Gastroesophageal sphincter (tissue), 4 donors: ENCODE measurements at regions not wholly inside any gene's neighbourhood (a gene's known extent, or its start where the extent isn't known, plus 50 kb on each side); places are given as distances from the start of the nearest gene placed in this dataset.
"Not testable (repeated sequence)": the region's sequence is repeated elsewhere in the genome, so short reads cannot be mapped to it uniquely, and the experiment has no call there.

Experiments used
- ATAC-seq: fragments of 150-250 bp; one replicate; pipeline ENCODE4 v1.9.1; 2016; ENCODE audit warnings: mild to moderate bottlenecking, moderate library complexity
- H3K27ac ChIP-seq, 4 donors: fragments of 200-600 bp; sonication (generic) in 3 of 4; 1 replicate in 3 of 4; 2 replicates in 1 of 4; pipeline ENCODE4 v1.5.1; 2016 to 2019
- H3K27me3 ChIP-seq: fragments of 200-600 bp; sonication (generic); one replicate; pipeline ENCODE4 v1.5.1; 2019
- H3K36me3 ChIP-seq, 2 donors: fragments of 200-600 bp; sonication (generic); one replicate each; pipeline ENCODE4 v1.5.1; 2019; ENCODE audit warnings: control low read depth in 1 of 2
- H3K4me1 ChIP-seq, 3 donors: fragments of 200-600 bp; sonication (generic); 1 replicate in 2 of 3; 2 replicates in 1 of 3; pipeline ENCODE4 v1.5.1; 2016 to 2019; ENCODE audit warnings: control low read depth in 2 of 3
- H3K4me3 ChIP-seq, 2 donors: fragments of 200-600 bp; sonication (generic); one replicate each; pipeline ENCODE4 v1.5.1; 2019; ENCODE audit warnings: mild to moderate bottlenecking in 1 of 2, moderate library complexity in 1 of 2
- H3K9me3 ChIP-seq, 3 donors: fragments of 200-600 bp; sonication (generic); one replicate each; pipeline ENCODE4 v1.5.1; 2017 to 2019; ENCODE audit warnings: control low read depth in 2 of 3
- EP300 ChIP-seq: sonication (generic); formaldehyde crosslinking; IDR thresholded peaks from one replicate; pipeline ENCODE4 v1.6.1; 2017; ENCODE audit warnings: antibody characterized with exemption, mild to moderate bottlenecking
- POLR2A ChIP-seq, 2 donors: fragments of 450-650 bp; IDR thresholded peaks; one replicate each; pipeline ENCODE4 v1.6.1; 2017; ENCODE audit warnings: antibody characterized with exemption in 2 of 2, mild to moderate bottlenecking in 2 of 2, moderate library complexity in 1 of 2
- POLR2AphosphoS5 ChIP-seq: sonication (generic); formaldehyde crosslinking; IDR thresholded peaks from one replicate; pipeline ENCODE4 v1.6.1; 2017; ENCODE audit warnings: antibody characterized with exemption
- WGBS, 2 donors: methylation state at CpG; one replicate each; pipeline ENCODE4 v1.1.5; 2018; ENCODE audit warnings: low coverage in 1 of 2; 5-methylcytosine and 5-hydroxymethylcytosine counted together
- TF ChIP-seq, protein P1 (sequence below), 4 experiments: fragments of 200-600 bp in 2 of 4; fragments of 450-650 bp in 2 of 4; sonication (generic) in 1 of 4; IDR thresholded peaks; one replicate each; pipeline ENCODE4 v1.5.1; 2017 to 2019; ENCODE audit warnings: antibody characterized with exemption in 4 of 4, mild to moderate bottlenecking in 2 of 4, moderate library complexity in 2 of 4

DNA sequence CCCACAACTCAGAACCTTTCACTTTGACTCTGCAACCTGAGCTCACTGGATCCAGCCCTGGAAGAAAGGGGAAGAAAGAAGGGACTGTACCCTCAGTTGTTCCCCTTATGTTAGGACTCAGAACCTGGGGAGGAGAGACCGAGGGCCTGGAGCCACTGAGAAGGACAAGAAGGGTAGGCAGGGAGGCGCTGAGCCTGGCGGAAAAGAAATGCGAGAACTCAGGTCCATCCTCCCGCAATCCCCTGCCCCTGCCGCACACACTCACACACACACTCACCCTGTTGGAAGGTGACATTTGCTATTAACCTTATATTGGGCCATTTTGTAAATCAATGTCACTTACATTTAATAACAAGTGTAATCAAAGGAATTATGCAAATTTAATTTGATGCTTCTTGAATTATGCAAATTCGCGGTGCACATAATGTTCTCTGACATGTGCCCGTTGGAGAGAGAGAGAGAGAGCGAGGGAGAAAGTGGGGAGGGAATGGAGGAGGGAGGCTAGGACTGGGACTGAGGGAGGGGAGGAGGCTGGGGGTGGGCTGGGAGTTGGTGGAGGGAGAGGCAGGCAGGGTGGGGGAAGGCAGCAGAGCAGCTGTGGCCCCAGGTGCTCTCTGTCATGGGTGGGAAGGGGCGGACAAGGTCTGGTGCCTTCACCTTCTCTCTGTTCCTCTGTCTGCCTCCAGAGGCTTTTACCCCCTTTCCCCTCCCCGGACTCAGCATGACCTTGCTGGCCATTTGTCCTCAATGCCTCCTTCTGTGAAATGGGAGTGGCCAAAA lies 99.6 kb upstream of the PAX2 start:
- no peak for ATAC-seq
- Histone ChIP-seq H3K4me3 (no peak overlapping the region), H3K9me3 (no peaks in the 10 kb centered on the region), H3K27me3 (peaks cover 98% of the 10 kb centered on the region), H3K27ac (no peak overlapping the region), H3K4me1 (no peaks in the 10 kb centered on the region), H3K36me3 (no peaks in the 10 kb centered on the region)
- 19 to 31% methylated on average over 10 to 11 of the region's 12 CpGs for WGBS, 2 donors
- no peak for TF ChIP-seq EP300
- TF ChIP-seq POLR2AphosphoS5, result no peak
- TF ChIP-seq POLR2A (IDR thresholded peaks at IDR 0.05), result no peak
- TF ChIP-seq, protein P1, sequence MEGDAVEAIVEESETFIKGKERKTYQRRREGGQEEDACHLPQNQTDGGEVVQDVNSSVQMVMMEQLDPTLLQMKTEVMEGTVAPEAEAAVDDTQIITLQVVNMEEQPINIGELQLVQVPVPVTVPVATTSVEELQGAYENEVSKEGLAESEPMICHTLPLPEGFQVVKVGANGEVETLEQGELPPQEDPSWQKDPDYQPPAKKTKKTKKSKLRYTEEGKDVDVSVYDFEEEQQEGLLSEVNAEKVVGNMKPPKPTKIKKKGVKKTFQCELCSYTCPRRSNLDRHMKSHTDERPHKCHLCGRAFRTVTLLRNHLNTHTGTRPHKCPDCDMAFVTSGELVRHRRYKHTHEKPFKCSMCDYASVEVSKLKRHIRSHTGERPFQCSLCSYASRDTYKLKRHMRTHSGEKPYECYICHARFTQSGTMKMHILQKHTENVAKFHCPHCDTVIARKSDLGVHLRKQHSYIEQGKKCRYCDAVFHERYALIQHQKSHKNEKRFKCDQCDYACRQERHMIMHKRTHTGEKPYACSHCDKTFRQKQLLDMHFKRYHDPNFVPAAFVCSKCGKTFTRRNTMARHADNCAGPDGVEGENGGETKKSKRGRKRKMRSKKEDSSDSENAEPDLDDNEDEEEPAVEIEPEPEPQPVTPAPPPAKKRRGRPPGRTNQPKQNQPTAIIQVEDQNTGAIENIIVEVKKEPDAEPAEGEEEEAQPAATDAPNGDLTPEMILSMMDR (IDR thresholded peaks at IDR 0.05), result no peak

DNA sequence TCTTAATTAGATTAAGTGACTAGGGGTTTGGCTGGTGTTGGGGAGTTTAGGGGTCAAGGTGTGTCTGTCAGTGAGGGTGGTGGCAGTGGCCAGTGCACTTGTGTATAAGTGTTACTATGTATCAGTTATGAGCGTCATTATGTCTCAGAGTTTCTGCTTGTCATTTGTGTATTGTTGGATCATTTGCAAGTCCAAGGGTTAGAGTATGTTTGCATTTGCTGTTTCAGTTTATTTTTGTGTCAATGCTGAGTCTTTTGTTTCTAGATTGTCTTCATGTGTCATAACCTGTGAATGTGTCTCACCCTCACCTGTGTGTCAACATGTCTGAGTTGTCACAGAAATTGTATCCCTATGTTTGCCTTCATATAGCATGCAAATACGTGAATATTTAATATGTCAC lies 97.5 kb upstream of the PAX2 start:
- Histone ChIP-seq H3K9me3 (no peaks in the 10 kb centered on the region), H3K36me3 (no peaks in the 10 kb centered on the region), H3K27me3 (peaks cover 96% of the 10 kb centered on the region), H3K4me1 (no peaks in the 10 kb centered on the region), H3K4me3 (no peak overlapping the region), H3K27ac (no peak overlapping the region)
- TF ChIP-seq POLR2A (IDR thresholded peaks at IDR 0.05) (no peak), POLR2AphosphoS5 (no peak), EP300 (no peak)
- TF ChIP-seq, protein P1 (IDR thresholded peaks at IDR 0.05), result no peak
- ATAC-seq, result no peak
- WGBS, 2 donors, result 64 to 73% methylated on average over 2 of the region's 2 CpGs

DNA sequence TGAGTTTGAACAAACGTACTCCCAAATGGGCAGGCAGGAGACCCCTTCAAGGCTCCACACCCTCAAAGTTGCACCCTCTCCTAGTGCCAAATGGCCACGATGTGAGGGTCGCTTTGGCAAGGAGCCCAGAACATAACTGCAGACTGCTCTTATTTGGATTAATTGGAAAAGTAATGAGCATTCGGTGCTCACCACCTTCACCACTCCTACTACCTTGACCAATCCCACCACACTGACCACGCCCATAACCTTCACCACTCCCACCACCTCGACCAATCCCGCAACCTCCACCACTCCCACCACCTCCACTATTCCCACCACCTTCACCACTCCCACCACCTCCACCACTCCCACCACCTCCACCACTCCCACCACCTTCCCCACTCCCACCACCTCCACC lies 94.7 kb upstream of the PAX2 start:
- H3K4me1 ChIP-seq, result peaks cover 0 to 22% (median 5%) of the 10 kb centered on the region in 3 donors
- H3K36me3 ChIP-seq, result no peaks in the 10 kb centered on the region
- peaks cover 97% of the 10 kb centered on the region for H3K27me3 ChIP-seq
- WGBS, 2 donors, result 82 to 91% methylated on average over 4 to 5 of the region's 7 CpGs
- H3K4me3 ChIP-seq, result no peak overlapping the region
- no peak for ATAC-seq
- H3K9me3 ChIP-seq, result no peaks in the 10 kb centered on the region
- H3K27ac ChIP-seq, result no peak overlapping the region
- TF ChIP-seq, protein P1 (IDR thresholded peaks at IDR 0.05), result no peak
- TF ChIP-seq EP300, result no peak
- no peak for TF ChIP-seq POLR2A (IDR thresholded peaks at IDR 0.05)
- no peak for TF ChIP-seq POLR2AphosphoS5

- Histone ChIP-seq H3K27me3 (peaks cover 97% of the 10 kb centered on the region), H3K4me1 (peaks cover 0 to 26% (median 8%) of the 10 kb centered on the region in 3 donors)
- H3K36me3 ChIP-seq, H3K4me3 ChIP-seq, ATAC-seq, H3K27ac ChIP-seq, H3K9me3 ChIP-seq: not testable (repeated sequence)
- 82 to 100% methylated on average over 2 of the region's 3 CpGs for WGBS, 2 donors
Measured at GRCh38 chr10:100651099-100651498, 94.3 kb upstream of the PAX2 start.

GRCh38 chr10:100651916-100652315 lies 93.5 kb upstream of the PAX2 start:
- peaks cover 97% of the 10 kb centered on the region for H3K27me3 ChIP-seq

More at GRCh38 chr10:100651916-100652315, 93.5 kb upstream of the PAX2 start:
- Histone ChIP-seq H3K4me1 (peaks cover 0 to 34% (median 8%) of the 10 kb centered on the region in 3 donors), H3K4me3 (no peak overlapping the region), H3K36me3 (no peaks in the 10 kb centered on the region), H3K27ac (no peak overlapping the region), H3K9me3 (no peaks in the 10 kb centered on the region)
- 89 to 90% methylated on average over 2 to 4 of the region's 6 CpGs for WGBS, 2 donors
- no peak for ATAC-seq
- TF ChIP-seq POLR2A (IDR thresholded peaks at IDR 0.05) (no peak), POLR2AphosphoS5 (no peak), EP300 (no peak)
- TF ChIP-seq, protein P1 (IDR thresholded peaks at IDR 0.05), result no peak
